HEK293 (cell line): ENCODE measurements at regions not wholly inside any gene's neighbourhood (a gene's known extent, or its start where the extent isn't known, plus 50 kb on each side); places are given as distances from the start of the nearest gene placed in this dataset.

Experiments used
- CTCF ChIA-PET: fragments of 350-600 bp; formaldehyde crosslinking; extraction: SDS; loops from one replicate; lab custom pipeline; 2021; ENCODE audit warnings: antibody characterized with exemption; lab: Yijun Ruan, JAX
- POLR2A ChIA-PET: fragments of 300-600 bp; formaldehyde crosslinking; extraction: SDS; loops from one replicate; lab custom pipeline; 2020; ENCODE audit warnings: antibody characterized with exemption, inconsistent platforms; lab: Yijun Ruan, JAX
- H3K27ac ChIP-seq: fragments of 200-500 bp; sonication (Bioruptor generic); 2 replicates; pipeline ENCODE4 v1.5.1; 2014; ENCODE audit warnings: low read depth, low read length, control low read depth, inconsistent platforms; ENCODE audit errors: extremely low read depth
- H3K36me3 ChIP-seq, 2 experiments: fragments of 200-500 bp in 1 of 2; sonication (Bioruptor generic) in 1 of 2; 1 replicate in 1 of 2; 2 replicates in 1 of 2; pipeline ENCODE4 v1.5.1; 2014 to 2017; ENCODE audit warnings: inconsistent platforms in 2 of 2, low read length in 2 of 2; ENCODE audit not compliant: control insufficient read depth in 2 of 2, insufficient read depth in 1 of 2
- H3K4me1 ChIP-seq: fragments of 200-500 bp; sonication (Bioruptor generic); 2 replicates; pipeline ENCODE4 v1.5.1; 2014; ENCODE audit warnings: mild to moderate bottlenecking, low read length, inconsistent platforms; ENCODE audit not compliant: control insufficient read depth, insufficient read depth
- H3K4me3 ChIP-seq: 2 replicates; pipeline ENCODE4 v1.5.1; 2011; ENCODE audit warnings: low read depth, mild to moderate bottlenecking, control low read depth, low read length, moderate library complexity
- H3K9me3 ChIP-seq: fragments of 200-500 bp; sonication (Bioruptor generic); 2 replicates; pipeline ENCODE4 v1.5.1; 2014; ENCODE audit warnings: low read depth, low read length, inconsistent platforms; ENCODE audit not compliant: control insufficient read depth, insufficient read depth
- GLI2 ChIP-seq: fragments of 450-650 bp; formaldehyde crosslinking; IDR thresholded peaks from 2 replicates; pipeline ENCODE4; 2017; ENCODE audit warnings: missing biosample characterization, missing genetic modification characterization, low read depth, borderline replicate concordance
- KLF16 ChIP-seq: fragments of 450-650 bp; formaldehyde crosslinking; IDR thresholded peaks from 2 replicates; pipeline ENCODE4 v1.5.1; 2017; ENCODE audit warnings: missing biosample characterization, missing genetic modification characterization
- MEIS1 ChIP-seq: sonication (generic); formaldehyde crosslinking; IDR thresholded peaks from 2 replicates; pipeline ENCODE4 v1.8.1; 2022; ENCODE audit warnings: missing genetic modification reagents, mild to moderate bottlenecking, borderline replicate concordance
- YY2 ChIP-seq: fragments of 450-650 bp; formaldehyde crosslinking; IDR thresholded peaks from 2 replicates; pipeline ENCODE4 v1.5.1; 2016; ENCODE audit warnings: missing biosample characterization, missing genetic modification characterization
- ZBTB10 ChIP-seq: fragments of 450-650 bp; formaldehyde crosslinking; IDR thresholded peaks from 2 replicates; pipeline ENCODE4 v1.5.1; 2016; ENCODE audit warnings: missing biosample characterization, missing genetic modification characterization
- ZFP3 ChIP-seq: fragments of 450-650 bp; formaldehyde crosslinking; IDR thresholded peaks from 2 replicates; pipeline ENCODE4 v1.5.1; 2016; ENCODE audit warnings: low read depth, missing biosample characterization, missing genetic modification characterization
- ZNF10 ChIP-seq: fragments of 450-650 bp; formaldehyde crosslinking; IDR thresholded peaks from 2 replicates; pipeline ENCODE4 v1.5.1; 2017; ENCODE audit warnings: missing biosample characterization, missing genetic modification characterization
- ZNF121 ChIP-seq: fragments of 450-650 bp; formaldehyde crosslinking; IDR thresholded peaks from 2 replicates; pipeline ENCODE4 v1.5.1; 2016; ENCODE audit warnings: missing biosample characterization, missing genetic modification characterization
- ZNF184 ChIP-seq: fragments of 450-650 bp; IDR thresholded peaks from 2 replicates; pipeline ENCODE4 v1.5.1; 2018; ENCODE audit warnings: missing biosample characterization, mild to moderate bottlenecking, missing genetic modification characterization
- ZNF2 ChIP-seq: fragments of 450-650 bp; formaldehyde crosslinking; IDR thresholded peaks from 2 replicates; pipeline ENCODE4 v1.5.1; 2016; ENCODE audit warnings: missing biosample characterization, missing genetic modification characterization
- ZNF274 ChIP-seq, 2 experiments: fragments of 200-500 bp in 1 of 2; fragments of 450-650 bp in 1 of 2; sonication (Bioruptor generic) in 1 of 2; formaldehyde crosslinking in 1 of 2; IDR thresholded peaks; 2 replicates each; pipeline versions ENCODE4 v1.5.1 to v1.6.1; 2014 to 2016; ENCODE audit warnings: borderline replicate concordance in 1 of 2, inconsistent platforms in 1 of 2, low read length in 1 of 2, missing biosample characterization in 1 of 2, missing genetic modification characterization in 1 of 2
- ZNF449 ChIP-seq: fragments of 450-650 bp; formaldehyde crosslinking; IDR thresholded peaks from 2 replicates; pipeline ENCODE4 v1.5.1; 2017; ENCODE audit warnings: missing biosample characterization, mild to moderate bottlenecking, missing genetic modification characterization, moderate library complexity
- ZNF596 ChIP-seq: fragments of 450-650 bp; IDR thresholded peaks from 2 replicates; pipeline ENCODE4 v1.5.0; 2018; ENCODE audit warnings: missing biosample characterization, mild to moderate bottlenecking, missing genetic modification characterization, moderate library complexity
- ZNF777 ChIP-seq: fragments of 450-650 bp; formaldehyde crosslinking; IDR thresholded peaks from 2 replicates; pipeline ENCODE4 v1.5.1; 2017; ENCODE audit warnings: missing biosample characterization, missing genetic modification characterization, borderline replicate concordance
- TF ChIP-seq, protein P1 (sequence below): fragments of 450-650 bp; formaldehyde crosslinking; IDR thresholded peaks from 2 replicates; pipeline ENCODE4 v1.5.1; 2016; ENCODE audit warnings: missing biosample characterization, missing genetic modification characterization

GRCh38 chr17:72360386-72360940 is 239.6 kb downstream of the SOX9 start:
- no peak overlapping the region for H3K4me3 ChIP-seq
- H3K27ac ChIP-seq: no peak overlapping the region
- no peaks in the 10 kb centered on the region for H3K4me1 ChIP-seq
- H3K36me3 ChIP-seq: no peaks in the 10 kb centered on the region
- ChIA-PET CTCF (no interaction called here), POLR2A (no interaction called here)
- no peaks in the 10 kb centered on the region for H3K9me3 ChIP-seq
- no peak for TF ChIP-seq GLI2 (tag by site-specific recombination)

GRCh38 chr17:72361892-72362291 is 241.1 kb downstream of the SOX9 start:
- TF ChIP-seq ZNF10 (no peak), YY2 (tag by site-specific recombination) (no peak)
- Histone ChIP-seq H3K4me3 (no peak overlapping the region), H3K9me3 (no peaks in the 10 kb centered on the region), H3K36me3 (no peaks in the 10 kb centered on the region), H3K4me1 (no peaks in the 10 kb centered on the region), H3K27ac (no peak overlapping the region)
- ChIA-PET CTCF (no interaction called here), POLR2A (interaction anchor here (0.9 kb wide), 1 partner anchor 241 kb away, joined by 3 read pairs; the partner anchor contains the start of gene SOX9)

GRCh38 chr17:72362376-72363088 is 241.7 kb downstream of the SOX9 start:
- Histone ChIP-seq H3K4me3 (no peak overlapping the region), H3K27ac (no peak overlapping the region), H3K9me3 (no peaks in the 10 kb centered on the region), H3K36me3 (no peaks in the 10 kb centered on the region), H3K4me1 (no peaks in the 10 kb centered on the region)
- ChIA-PET CTCF (no interaction called here), POLR2A (interaction anchor here (0.9 kb wide), 1 partner anchor 242 kb away, joined by 3 read pairs; the partner anchor contains the start of gene SOX9)
- no peak for TF ChIP-seq ZNF121
- TF ChIP-seq ZBTB10: no peak

DNA sequence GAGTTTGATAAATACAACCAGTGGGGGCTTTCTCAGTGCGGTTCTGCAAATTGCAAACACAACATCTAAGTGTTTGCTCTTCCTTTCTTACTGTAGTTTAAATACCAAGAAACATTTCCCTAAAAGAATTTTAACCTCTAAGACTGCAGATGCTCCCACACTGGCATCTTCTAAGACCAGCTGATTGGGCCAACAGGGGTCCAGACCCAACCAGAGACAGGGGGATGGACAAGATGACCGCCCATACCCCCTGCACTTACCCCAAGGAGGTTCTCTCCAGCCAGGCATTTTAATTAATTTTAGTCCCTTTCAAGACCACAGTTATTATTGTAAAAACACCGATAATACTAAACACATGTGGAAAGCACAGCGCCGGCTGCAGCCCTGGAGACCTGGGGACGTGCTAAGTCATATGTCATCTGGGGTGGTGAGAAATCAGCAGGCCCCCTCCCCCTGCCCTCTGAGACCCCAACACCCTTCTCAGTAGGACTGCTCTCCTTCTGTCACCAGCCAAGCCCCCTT is 242.3 kb downstream of the SOX9 start:
- H3K9me3 ChIP-seq: no peaks in the 10 kb centered on the region
- no peak overlapping the region for H3K27ac ChIP-seq
- no peak overlapping the region for H3K4me3 ChIP-seq
- POLR2A ChIA-PET: no interaction called here
- H3K4me1 ChIP-seq: no peaks in the 10 kb centered on the region
- CTCF ChIA-PET: interaction anchor here (0.8 kb wide), 1 partner anchor 15 kb away, joined by 5 read pairs; no protein-coding TSS in a partner anchor
- H3K36me3 ChIP-seq: no peaks in the 10 kb centered on the region
- TF ChIP-seq KLF16 (tag by site-specific recombination) (no peak), ZNF596 (tag by site-specific recombination) (no peak), ZNF449 (no peak), ZNF184 (tag by site-specific recombination) (no peak), MEIS1 (CRISPR knock-in tag) (no peak), ZNF2 (tag by site-specific recombination) (no peak), ZFP3 (tag by site-specific recombination) (no peak), ZNF274 (IDR thresholded peaks at IDR 0.05; ENCODE audit: low read length) (no peak), ZNF274 (tag by site-specific recombination; IDR thresholded peaks at IDR 0.05; ENCODE audit: borderline replicate concordance) (no peak), ZBTB10 (no peak), ZNF777 (no peak)
- TF ChIP-seq, protein P1, sequence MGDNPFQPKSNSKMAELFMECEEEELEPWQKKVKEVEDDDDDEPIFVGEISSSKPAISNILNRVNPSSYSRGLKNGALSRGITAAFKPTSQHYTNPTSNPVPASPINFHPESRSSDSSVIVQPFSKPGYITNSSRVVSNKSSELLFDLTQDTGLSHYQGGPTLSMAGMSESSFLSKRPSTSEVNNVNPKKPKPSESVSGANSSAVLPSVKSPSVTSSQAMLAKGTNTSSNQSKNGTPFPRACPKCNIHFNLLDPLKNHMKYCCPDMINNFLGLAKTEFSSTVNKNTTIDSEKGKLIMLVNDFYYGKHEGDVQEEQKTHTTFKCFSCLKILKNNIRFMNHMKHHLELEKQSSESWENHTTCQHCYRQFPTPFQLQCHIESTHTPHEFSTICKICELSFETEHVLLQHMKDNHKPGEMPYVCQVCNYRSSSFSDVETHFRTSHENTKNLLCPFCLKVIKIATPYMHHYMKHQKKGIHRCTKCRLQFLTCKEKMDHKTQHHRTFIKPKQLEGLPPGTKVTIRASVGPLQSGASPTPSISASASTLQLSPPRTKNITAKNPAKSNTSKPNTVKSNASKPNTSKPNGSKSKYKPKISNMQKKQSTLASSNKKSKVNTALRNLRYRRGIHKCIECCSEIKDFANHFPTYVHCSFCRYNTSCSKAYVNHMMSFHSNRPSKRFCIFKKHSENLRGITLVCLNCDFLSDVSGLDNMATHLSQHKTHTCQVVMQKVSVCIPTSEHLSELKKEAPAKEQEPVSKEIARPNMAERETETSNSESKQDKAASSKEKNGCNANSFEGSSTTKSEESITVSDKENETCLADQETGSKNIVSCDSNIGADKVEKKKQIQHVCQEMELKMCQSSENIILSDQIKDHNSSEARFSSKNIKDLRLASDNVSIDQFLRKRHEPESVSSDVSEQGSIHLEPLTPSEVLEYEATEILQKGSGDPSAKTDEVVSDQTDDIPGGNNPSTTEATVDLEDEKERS (tag by site-specific recombination): no peak
